ENCODE measurements at regions not wholly inside any gene's neighbourhood (a gene's known extent, or its start where the extent isn't known, plus 50 kb on each side); places are given as distances from the start of the nearest gene placed in this dataset.
"Not testable (repeated sequence)": the region's sequence is repeated elsewhere in the genome, so short reads cannot be mapped to it uniquely, and the experiment has no call there.

- DNase-seq = no peak
These were observed 1398.0 kb upstream of the NXPH2 start for GRCh38 chr2:140178234-140178633.

DNA sequence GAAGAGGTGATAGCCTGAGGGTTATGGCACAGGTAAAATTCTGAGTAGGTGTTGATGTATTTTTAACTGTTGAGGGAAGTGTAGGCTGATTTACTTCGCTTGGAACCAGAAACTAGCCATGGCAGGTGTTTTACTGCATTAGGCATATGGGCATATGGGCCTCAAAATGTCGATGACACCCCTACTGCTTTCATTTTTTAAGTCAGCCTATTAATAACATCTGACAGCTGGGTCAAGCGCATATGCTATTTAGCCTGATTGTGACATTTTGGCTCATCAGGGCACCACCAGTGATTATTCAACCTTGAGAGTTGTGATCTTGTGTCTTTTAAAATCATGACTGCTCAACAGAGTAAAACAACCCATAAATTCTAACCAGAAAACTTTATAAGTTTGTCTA lies 1396.9 kb upstream of the NXPH2 start:
- no peak for DNase-seq

GRCh38 chr2:140173790-140174189 lies 1393.6 kb upstream of the NXPH2 start:
- no peak for DNase-seq

- DNase-seq = no peak
These were observed 1384.3 kb upstream of the NXPH2 start for GRCh38 chr2:140164449-140164848.

- no peak for DNase-seq
These were observed 1378.1 kb upstream of the NXPH2 start for GRCh38 chr2:140158259-140158658.

DNA sequence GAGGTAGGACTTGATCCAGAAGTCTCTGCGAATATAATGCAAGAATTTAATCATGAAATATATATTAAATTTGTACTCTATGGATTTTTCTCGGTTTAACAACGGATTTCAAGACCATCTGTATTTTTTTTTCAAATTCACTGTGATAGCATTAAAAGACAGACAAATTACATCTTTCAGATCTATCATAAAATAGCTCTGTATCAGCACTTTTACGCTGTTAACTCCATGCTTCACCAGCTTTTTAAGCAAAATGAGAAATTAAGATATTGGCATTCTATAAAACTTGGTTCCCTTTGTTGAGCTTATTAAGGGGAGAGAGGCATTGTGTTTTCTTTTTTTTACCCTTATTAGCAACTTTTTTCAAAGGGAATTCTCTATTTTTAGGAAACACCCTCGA lies 1377.6 kb upstream of the NXPH2 start:
- DNase-seq = no peak

GRCh38 chr2:140154706-140155105 lies 1374.5 kb upstream of the NXPH2 start:
- no peak for DNase-seq

DNA sequence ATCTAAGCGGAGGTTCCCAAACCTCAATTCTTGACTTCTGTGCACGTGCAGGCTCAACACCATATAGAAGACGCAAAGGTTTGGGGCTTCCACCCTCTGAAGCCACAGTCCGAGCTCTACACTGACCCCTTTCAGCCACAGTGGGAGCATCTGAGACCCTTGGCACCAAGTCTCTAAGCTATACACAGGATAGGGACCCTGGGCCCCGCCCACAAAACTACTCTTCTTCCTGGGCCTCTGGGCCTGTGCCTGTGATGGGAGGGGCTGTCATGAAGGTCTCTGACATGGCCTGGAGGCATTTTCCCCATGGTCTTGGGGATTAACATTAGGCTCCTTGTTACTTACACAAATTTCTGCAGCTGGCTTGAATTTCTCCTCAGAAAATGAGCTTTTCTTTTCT lies 1374.1 kb upstream of the NXPH2 start:
- no peak for DNase-seq

DNA sequence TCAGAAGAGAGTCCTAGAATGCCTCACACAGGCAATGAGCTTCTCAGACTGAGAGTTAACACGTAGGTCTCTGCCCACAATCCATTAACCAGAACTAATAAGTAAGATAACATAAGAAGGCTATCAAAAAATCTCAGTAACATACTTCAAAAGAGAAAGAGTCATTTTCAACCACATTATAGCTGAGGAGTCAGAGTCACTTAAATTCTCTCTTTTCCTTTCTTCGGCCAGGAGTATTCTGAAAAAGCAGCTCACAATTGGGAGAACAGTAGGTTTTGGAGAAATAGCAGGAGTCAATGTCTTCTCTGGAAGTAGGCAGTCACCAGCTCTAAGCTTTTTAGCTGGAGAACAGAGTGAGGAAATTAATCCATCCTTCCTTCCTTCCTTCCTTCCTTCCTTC lies 1364.4 kb upstream of the NXPH2 start:
- DNase-seq = no peak

- DNase-seq = no peak
These were observed 1358.5 kb upstream of the NXPH2 start for GRCh38 chr2:140138736-140139135.

- no peak for DNase-seq
These were observed 1356.7 kb upstream of the NXPH2 start for GRCh38 chr2:140136861-140137260.

DNA sequence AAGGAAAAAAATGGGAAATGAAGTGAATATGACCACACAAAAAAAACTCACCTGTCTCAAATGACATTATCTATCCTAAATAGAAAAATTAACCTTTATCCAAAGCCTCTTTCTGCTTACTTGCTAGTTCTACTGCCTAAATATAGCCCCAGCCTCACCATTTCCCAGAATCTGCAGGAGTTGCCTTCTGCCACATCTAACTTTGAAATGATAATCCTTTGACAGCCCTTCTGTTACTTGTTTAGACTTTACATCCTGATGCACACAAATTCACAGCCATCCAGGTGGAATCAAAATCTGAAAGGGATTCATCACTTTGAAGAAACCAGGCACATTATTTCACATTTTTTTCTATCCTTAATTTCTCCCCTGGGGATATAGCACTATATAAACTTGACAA lies 1356.2 kb upstream of the NXPH2 start:
- DNase-seq = no peak

- no peak for DNase-seq
These were observed 1348.7 kb upstream of the NXPH2 start for GRCh38 chr2:140128909-140129308.

DNA sequence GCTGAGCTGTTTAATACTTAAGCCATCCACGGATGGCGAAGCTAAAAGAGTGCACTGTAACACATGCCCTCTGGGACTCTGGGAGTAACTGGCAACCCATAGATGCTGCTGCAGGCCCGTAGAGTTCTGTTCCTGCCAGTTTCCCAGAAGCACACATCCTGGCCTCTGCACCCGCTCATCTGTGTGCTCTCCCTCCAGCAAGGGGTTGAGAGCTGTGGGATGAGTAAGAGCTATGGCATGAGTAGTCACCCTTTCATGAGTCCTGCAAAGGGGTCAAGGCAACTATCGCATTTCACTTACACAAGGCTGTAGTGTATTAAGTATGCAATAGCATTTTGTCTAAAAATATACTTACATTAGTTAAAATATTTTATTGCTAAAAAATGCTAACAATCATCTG lies 1341.8 kb upstream of the NXPH2 start:
- DNase-seq = no peak

DNA sequence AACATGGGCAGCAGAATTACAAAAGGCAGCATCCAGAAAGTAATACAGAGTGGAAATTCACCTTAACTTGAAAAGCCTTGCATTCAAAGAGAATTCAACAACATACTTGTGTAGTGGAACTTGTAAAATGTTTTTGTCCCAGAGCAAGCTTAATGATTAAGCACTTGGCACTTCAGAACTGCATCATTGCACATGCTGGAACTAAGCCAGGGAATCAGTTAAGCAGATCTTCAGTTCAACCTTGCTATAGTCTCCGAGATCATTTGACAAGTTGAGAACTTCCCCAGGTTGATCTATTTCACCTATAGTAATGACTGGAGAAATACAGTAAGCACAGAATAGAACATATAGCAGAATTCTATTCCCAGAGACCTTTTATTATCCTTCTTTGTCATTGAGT lies 1337.2 kb upstream of the NXPH2 start:
- DNase-seq = no peak

DNA sequence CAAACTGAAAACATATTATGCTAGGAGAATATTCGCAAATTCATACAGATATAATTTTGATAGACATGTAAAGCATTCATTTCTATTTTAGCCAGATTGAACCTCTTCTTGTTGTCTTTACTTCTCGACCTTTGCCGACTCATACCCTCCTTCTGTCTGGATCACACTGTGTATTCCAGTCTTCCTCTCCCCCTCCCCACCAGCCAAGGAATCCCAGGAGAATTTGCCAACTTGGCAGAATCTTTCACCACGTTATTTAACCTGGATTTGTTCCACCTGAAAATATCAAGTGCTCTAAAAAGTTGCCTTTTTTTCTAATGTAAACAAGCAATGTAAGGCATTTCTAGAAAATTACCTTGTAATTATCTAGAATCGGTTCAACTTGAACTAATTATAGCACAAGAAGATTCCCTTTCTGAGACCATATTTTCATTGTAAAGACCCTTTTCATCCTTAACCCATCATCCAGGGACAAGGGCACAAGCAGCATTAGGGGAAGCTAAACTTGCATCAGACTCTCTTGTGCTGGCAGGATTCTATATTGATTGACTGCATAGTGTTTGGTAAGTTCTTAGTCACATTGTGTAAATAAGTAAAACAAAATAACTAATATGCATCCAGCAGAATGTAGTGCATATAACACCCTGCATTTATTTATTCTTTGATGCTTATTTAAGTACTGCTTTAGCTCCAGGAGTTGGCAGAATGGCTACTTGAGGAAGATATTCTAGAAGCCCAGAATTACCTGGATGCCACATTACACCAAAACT lies 1328.7 kb upstream of the NXPH2 start:
- DNase-seq = no peak

DNA sequence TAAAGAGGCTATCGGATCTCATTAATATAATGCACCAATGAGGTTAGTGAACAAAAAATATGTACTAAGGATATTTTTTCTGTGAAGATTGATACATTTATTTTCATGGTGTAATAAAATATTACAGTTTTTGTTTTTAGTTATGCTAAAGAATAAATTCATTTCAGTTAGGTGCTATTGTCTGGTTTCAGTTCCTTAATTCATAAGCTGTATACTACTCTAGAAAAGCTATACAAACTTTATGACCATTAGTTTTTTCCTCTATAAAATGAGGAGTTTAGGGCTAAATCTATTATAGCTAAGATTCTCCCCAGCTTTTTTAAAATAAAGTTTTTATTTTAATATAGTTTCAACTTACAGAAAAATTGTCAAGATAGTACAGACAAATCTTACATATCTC lies 1311.7 kb upstream of the NXPH2 start:
- no peak for DNase-seq

GRCh38 chr2:140086964-140087363 lies 1306.8 kb upstream of the NXPH2 start:
- no peak for DNase-seq

GRCh38 chr2:140085674-140086073 lies 1305.5 kb upstream of the NXPH2 start:
- DNase-seq = no peak

- no peak for DNase-seq
These were observed 1298.8 kb upstream of the NXPH2 start for GRCh38 chr2:140079038-140079437.

DNA sequence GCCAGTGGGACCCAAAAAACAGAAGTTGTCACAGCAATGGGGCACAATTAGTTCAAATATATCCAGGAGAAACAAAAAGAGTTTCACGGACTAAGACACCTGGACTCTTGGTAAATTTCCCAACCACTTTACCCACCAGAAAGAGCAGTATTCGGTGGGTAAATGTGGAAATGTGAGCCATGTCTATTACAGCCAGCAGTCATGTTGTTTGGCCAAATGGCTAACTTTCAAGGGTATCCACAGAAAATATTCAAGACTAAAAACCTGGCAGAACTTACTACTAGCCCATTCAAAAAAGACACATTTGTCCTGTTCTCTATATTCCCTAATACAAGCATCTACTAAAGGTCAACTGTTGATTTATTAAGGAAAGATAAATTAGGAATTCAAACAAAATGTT lies 1296.0 kb upstream of the NXPH2 start:
- no peak for DNase-seq

DNA sequence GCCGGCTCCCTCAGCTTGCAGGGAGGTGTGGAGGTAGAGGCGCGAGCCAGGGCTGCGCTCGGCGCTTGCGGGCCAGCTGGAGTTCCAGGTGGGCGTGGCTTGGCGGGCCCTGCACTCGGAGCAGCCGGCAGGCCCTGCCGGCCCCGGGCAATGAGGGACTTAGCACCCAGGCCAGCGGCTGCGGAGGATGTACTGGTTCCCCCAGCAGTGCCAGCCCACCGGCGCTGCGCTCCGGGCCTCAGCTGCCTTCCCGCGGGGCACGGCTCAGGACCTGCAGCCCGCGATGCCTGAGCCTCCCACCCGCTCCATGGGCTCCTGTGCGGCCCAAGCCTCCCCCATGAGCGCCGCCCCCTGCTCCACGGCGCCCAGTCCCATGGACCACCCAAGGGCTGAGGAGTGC lies 1293.6 kb upstream of the NXPH2 start:
- DNase-seq = not testable (repeated sequence)

DNA sequence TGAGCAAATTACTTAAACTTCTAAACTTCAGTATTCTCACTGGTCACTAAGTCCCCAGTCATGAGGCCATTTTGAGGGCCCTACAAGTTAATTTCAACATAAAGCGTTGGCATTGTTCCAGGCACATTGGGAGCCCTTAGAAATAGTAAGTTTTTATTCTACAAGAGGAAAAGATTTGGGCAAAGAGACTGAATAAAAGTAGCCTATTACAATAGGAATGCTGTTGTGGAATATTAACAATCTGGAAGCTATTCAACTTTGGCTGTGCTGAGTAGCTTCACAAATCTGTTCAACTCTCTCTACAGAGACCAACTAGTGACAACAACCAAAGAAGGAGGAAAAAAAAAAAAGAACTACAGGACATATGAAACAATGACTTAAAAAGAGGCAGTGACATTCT lies 1287.5 kb upstream of the NXPH2 start:
- no peak for DNase-seq

GRCh38 chr2:140064243-140064642 lies 1284.1 kb upstream of the NXPH2 start:
- no peak for DNase-seq

DNA sequence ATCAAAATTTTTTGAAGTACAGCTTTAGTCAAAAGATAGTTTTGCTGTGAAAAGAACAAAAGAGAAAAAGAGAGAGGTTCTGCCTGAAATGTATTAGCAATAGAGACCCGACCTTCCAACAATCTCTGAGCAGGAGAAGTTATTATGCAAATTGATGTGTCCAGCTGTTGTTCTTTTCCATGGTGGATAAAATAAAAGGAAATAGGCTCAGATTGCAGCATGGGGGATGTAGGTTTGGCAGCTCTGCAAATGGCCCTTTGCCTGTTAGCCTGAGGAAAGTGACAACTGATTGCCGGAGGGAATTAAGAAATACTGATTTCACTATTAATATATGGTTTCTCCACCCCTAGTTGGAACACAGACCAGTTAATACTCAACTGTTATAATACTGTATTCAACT lies 1283.2 kb upstream of the NXPH2 start:
- no peak for DNase-seq
